CD4-positive, alpha-beta T cell (primary cell): ENCODE measurements at regions not wholly inside any gene's neighbourhood (a gene's known extent, or its start where the extent isn't known, plus 50 kb on each side); places are given as distances from the start of the nearest gene placed in this dataset.

Experiments
- ATAC-seq: fragments of 200-7000 bp; cut with Tn5 transposase; one replicate; pipeline ENCODE4 v1.10.0; 2022; ENCODE audit warnings: mild to moderate bottlenecking; ENCODE audit not compliant: poor library complexity
- CTCF ChIA-PET: fragments of 350-600 bp; sonication (Branson Sonifier 250); formaldehyde crosslinking; loops from one replicate; lab custom pipeline; 2021; ENCODE audit warnings: antibody characterized with exemption, inconsistent platforms; lab: Charles Lee
- POLR2A ChIA-PET: fragments of 350-600 bp; sonication (Branson Sonifier 250); formaldehyde crosslinking; loops from one replicate; lab custom pipeline; 2021; ENCODE audit warnings: antibody characterized with exemption, inconsistent platforms; lab: Charles Lee
- DNase-seq, 14 experiments: peaks; one replicate each; pipeline ENCODE4 v3.0.0-alpha.2; 2013 to 2020; ENCODE audit warnings: mixed read lengths in 2 of 14
- H3K27ac ChIP-seq, 2 donors: one replicate each; pipeline versions ENCODE4 v1.5.1 to v1.7.0; 2013; ENCODE audit warnings: low read length in 2 of 2, low read depth in 1 of 2, mild to moderate bottlenecking in 1 of 2
- H3K27me3 ChIP-seq, 2 experiments: 1 replicate in 1 of 2; 2 replicates in 1 of 2; pipeline versions ENCODE4 v1.6.1 to v1.7.0; 2013; ENCODE audit warnings: low read length in 2 of 2, control low read depth in 1 of 2, mild to moderate bottlenecking in 1 of 2, moderate library complexity in 1 of 2; ENCODE audit not compliant: insufficient read depth in 2 of 2, control insufficient read depth in 1 of 2
- H3K36me3 ChIP-seq: one replicate; pipeline ENCODE4 v1.6.1; 2013; ENCODE audit warnings: low read length, control low read depth; ENCODE audit not compliant: insufficient read depth
- H3K4me1 ChIP-seq: one replicate; pipeline ENCODE4 v1.6.1; 2013; ENCODE audit warnings: low read length, control low read depth; ENCODE audit not compliant: insufficient read depth
- H3K4me3 ChIP-seq: one replicate; pipeline ENCODE4 v1.5.1; 2013; ENCODE audit warnings: mild to moderate bottlenecking, low read length, moderate library complexity
- H3K9me3 ChIP-seq, 2 experiments: 1 replicate in 1 of 2; 2 replicates in 1 of 2; pipeline versions ENCODE4 v1.6.1 to v1.7.0; 2013; ENCODE audit warnings: low read length in 2 of 2, mild to moderate bottlenecking in 2 of 2, control low read depth in 1 of 2, moderate library complexity in 1 of 2; ENCODE audit not compliant: control insufficient read depth in 1 of 2, insufficient read depth in 1 of 2
- H3K27ac Mint-ChIP-seq: one replicate; pipeline ENCODE4 v1.8.0; 2020; ENCODE audit warnings: mixed read lengths
- H3K27me3 Mint-ChIP-seq: one replicate; pipeline ENCODE4 v1.8.0; 2021; ENCODE audit warnings: mixed read lengths
- H3K36me3 Mint-ChIP-seq: one replicate; pipeline ENCODE4 v1.8.0; 2021; ENCODE audit warnings: low read depth, mixed read lengths
- H3K4me1 Mint-ChIP-seq: one replicate; pipeline ENCODE4 v1.8.0; 2021; ENCODE audit warnings: low read depth, mixed read lengths
- H3K4me3 Mint-ChIP-seq: one replicate; pipeline ENCODE4 v1.8.0; 2020; ENCODE audit warnings: mild to moderate bottlenecking, mixed read lengths
- H3K9me3 Mint-ChIP-seq: one replicate; pipeline ENCODE4 v1.8.0; 2020; ENCODE audit warnings: mixed read lengths
- intact Hi-C, 2 experiments: fragments of 100-400 bp; cut with DNase I in 1 of 2; cut with micrococcal nuclease in 1 of 2; formaldehyde crosslinking; loops; one replicate each; pipeline versions ENCODE4 v1.15.1 to v1.9.0; 2023 to 2025; cut with DNase I, micrococcal nuclease
- TF ChIP-seq, protein P1 (sequence below): fragments of 200-600 bp; IDR thresholded peaks from one replicate; pipeline ENCODE4 v1.8.0; 2022; ENCODE audit warnings: antibody characterized with exemption, mild to moderate bottlenecking

DNA sequence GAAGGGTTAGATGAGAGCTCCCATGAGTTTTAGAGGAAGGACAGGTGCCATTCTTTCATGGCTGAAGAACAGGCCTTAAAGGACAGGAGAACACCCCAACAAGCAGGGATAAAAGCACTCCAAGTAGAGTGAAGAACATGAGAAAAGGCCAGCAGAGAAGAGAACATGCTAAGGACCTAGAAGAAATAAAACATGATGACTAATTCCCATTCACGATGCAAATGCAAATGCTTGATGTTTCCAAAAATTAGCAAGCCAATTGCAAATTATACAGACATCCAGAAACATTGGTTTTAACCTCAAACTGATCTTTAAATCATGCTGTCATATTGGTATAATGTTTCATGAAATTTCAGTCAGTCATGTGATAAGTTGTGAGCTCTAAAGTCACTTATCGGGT is 241.7 kb downstream of the CNTN3 start:
- intact Hi-C loops: no loop called here
- no peaks in the 10 kb centered on the region for H3K27me3 ChIP-seq
- no peaks in the 10 kb centered on the region for H3K4me1 ChIP-seq
- no peaks in the 10 kb centered on the region for H3K27me3 Mint-ChIP-seq
- no peak overlapping the region for H3K4me3 Mint-ChIP-seq
- H3K27ac ChIP-seq: no peak overlapping the region
- H3K4me1 Mint-ChIP-seq: no peaks in the 10 kb centered on the region
- no peak overlapping the region for H3K27ac Mint-ChIP-seq
- H3K36me3 ChIP-seq: no peaks in the 10 kb centered on the region
- no peak overlapping the region for H3K4me3 ChIP-seq
- DNase-seq (no peak), ATAC-seq (no peak)
- TF ChIP-seq, protein P1, sequence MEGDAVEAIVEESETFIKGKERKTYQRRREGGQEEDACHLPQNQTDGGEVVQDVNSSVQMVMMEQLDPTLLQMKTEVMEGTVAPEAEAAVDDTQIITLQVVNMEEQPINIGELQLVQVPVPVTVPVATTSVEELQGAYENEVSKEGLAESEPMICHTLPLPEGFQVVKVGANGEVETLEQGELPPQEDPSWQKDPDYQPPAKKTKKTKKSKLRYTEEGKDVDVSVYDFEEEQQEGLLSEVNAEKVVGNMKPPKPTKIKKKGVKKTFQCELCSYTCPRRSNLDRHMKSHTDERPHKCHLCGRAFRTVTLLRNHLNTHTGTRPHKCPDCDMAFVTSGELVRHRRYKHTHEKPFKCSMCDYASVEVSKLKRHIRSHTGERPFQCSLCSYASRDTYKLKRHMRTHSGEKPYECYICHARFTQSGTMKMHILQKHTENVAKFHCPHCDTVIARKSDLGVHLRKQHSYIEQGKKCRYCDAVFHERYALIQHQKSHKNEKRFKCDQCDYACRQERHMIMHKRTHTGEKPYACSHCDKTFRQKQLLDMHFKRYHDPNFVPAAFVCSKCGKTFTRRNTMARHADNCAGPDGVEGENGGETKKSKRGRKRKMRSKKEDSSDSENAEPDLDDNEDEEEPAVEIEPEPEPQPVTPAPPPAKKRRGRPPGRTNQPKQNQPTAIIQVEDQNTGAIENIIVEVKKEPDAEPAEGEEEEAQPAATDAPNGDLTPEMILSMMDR: no peak
- no peaks in the 10 kb centered on the region for H3K36me3 Mint-ChIP-seq
- H3K9me3 ChIP-seq: no peaks in the 10 kb centered on the region
- H3K9me3 Mint-ChIP-seq: peaks cover 3% of the 10 kb centered on the region
- ChIA-PET CTCF (no interaction called here), POLR2A (no interaction called here)

DNA sequence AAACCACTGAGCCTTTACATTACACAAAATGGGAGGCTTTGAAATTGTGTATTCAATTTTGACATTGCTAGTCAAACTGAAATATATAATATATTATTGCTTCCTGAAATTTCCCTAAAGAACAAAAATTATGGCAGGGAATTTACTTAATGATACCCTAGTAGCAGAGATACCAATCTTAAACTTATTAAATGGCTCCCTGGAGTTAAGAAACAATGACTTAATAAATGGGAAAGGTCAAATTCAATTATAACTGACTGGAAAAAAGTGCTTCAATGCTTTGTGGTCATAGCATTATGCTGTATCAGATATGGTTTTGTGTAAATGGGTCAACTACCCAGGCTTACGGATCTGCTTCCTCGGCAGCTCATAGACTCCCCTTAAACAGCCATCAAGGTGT is 244.1 kb downstream of the CNTN3 start:
- Mint-ChIP-seq H3K27ac (no peak overlapping the region), H3K4me1 (no peaks in the 10 kb centered on the region), H3K27me3 (no peaks in the 10 kb centered on the region), H3K4me3 (no peak overlapping the region), H3K9me3 (no peaks in the 10 kb centered on the region), H3K36me3 (no peaks in the 10 kb centered on the region)
- intact Hi-C loops: no loop called here
- DNase-seq (no peak), ATAC-seq (no peak)
- Histone ChIP-seq H3K4me3 (no peak overlapping the region), H3K4me1 (no peaks in the 10 kb centered on the region), H3K36me3 (no peaks in the 10 kb centered on the region), H3K27me3 (no peaks in the 10 kb centered on the region), H3K27ac (no peak overlapping the region), H3K9me3 (no peaks in the 10 kb centered on the region)
- ChIA-PET POLR2A (no interaction called here), CTCF (no interaction called here)
- TF ChIP-seq, protein P1: no peak

DNA sequence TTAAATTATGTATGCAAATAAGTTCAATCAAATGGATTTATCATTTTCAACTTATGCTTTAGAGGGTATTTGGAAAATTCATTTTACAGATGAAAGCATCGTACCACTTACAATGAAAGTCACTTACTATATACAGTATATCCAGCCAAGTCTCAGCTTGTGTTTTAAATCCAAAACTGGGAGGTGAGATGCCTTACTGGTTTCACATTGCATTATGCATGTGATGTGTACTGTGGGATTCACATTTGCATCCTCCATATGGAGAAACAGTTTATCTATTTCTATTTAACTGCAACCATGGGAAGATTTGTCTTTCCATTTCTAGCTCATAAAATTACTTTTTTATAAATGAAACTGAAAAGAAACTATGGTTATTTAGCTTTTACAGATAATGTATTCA is 248.1 kb downstream of the CNTN3 start:
- CTCF ChIA-PET: no interaction called here

More for the DNA sequence above, 248.1 kb downstream of the CNTN3 start:
- DNase-seq: no peak
- intact Hi-C loops: no loop called here
- Histone ChIP-seq H3K27ac (no peak overlapping the region), H3K4me3 (no peak overlapping the region), H3K9me3 (no peaks in the 10 kb centered on the region), H3K27me3 (no peaks in the 10 kb centered on the region), H3K36me3 (no peaks in the 10 kb centered on the region), H3K4me1 (no peaks in the 10 kb centered on the region)
- TF ChIP-seq, protein P1: no peak
- POLR2A ChIA-PET: no interaction called here
- Mint-ChIP-seq H3K4me3 (no peak overlapping the region), H3K36me3 (no peaks in the 10 kb centered on the region), H3K4me1 (no peaks in the 10 kb centered on the region), H3K27ac (no peak overlapping the region), H3K9me3 (no peaks in the 10 kb centered on the region), H3K27me3 (no peaks in the 10 kb centered on the region)
- no peak for ATAC-seq
